CD4-positive, alpha-beta memory T cell (primary cell): ENCODE measurements at regions not wholly inside any gene's neighbourhood (a gene's known extent, or its start where the extent isn't known, plus 50 kb on each side); places are given as distances from the start of the nearest gene placed in this dataset.

ENCODE experiments used
- CTCF ChIA-PET: fragments of 350-600 bp; sonication (Branson Sonifier 250); formaldehyde crosslinking; loops from one replicate; lab custom pipeline; 2021; ENCODE audit warnings: inconsistent platforms; ENCODE audit not compliant: partially characterized antibody; lab: Charles Lee
- POLR2A ChIA-PET: fragments of 350-600 bp; sonication (Branson Sonifier 250); formaldehyde crosslinking; loops from one replicate; lab custom pipeline; 2021; ENCODE audit not compliant: partially characterized antibody; lab: Charles Lee
- DNase-seq, 5 donors: peaks; one replicate each; pipeline versions ENCODE4 v3.0.0 to v3.0.0-alpha.2; 2020 to 2022; ENCODE audit warnings: mixed read lengths in 1 of 5
- H3K27ac ChIP-seq: one replicate; pipeline ENCODE4 v1.7.0; 2013; ENCODE audit warnings: low read depth, low read length
- H3K27me3 ChIP-seq: 2 replicates; pipeline ENCODE4 v1.7.0; 2013; ENCODE audit warnings: mild to moderate bottlenecking, low read length, moderate library complexity; ENCODE audit not compliant: insufficient read depth
- H3K36me3 ChIP-seq: 2 replicates; pipeline ENCODE4 v1.7.0; 2013; ENCODE audit warnings: mild to moderate bottlenecking, low read length, moderate library complexity; ENCODE audit not compliant: insufficient read depth
- H3K4me1 ChIP-seq: 2 replicates; pipeline ENCODE4 v1.7.0; 2013; ENCODE audit warnings: mild to moderate bottlenecking, low read length, moderate library complexity; ENCODE audit not compliant: insufficient read depth
- H3K4me3 ChIP-seq, 2 donors: one replicate each; pipeline ENCODE4 v1.7.0; 2013; ENCODE audit warnings: low read length in 2 of 2, mild to moderate bottlenecking in 1 of 2
- H3K9me3 ChIP-seq, 2 donors: one replicate each; pipeline ENCODE4 v1.7.0; 2013; ENCODE audit warnings: low read length in 2 of 2, control low read depth in 1 of 2; ENCODE audit not compliant: control insufficient read depth in 1 of 2
- H3K27ac Mint-ChIP-seq, 7 donors: one replicate each; pipeline ENCODE4 v1.8.0; 2020 to 2021; ENCODE audit warnings: mixed read lengths in 7 of 7, mild to moderate bottlenecking in 6 of 7, inconsistent platforms in 3 of 7, moderate library complexity in 3 of 7
- H3K27me3 Mint-ChIP-seq, 2 donors: one replicate each; pipeline ENCODE4 v1.8.0; 2020 to 2021; ENCODE audit warnings: mixed read lengths in 2 of 2
- H3K36me3 Mint-ChIP-seq, 2 donors: one replicate each; pipeline ENCODE4 v1.8.0; 2020 to 2021; ENCODE audit warnings: mixed read lengths in 2 of 2, inconsistent platforms in 1 of 2, mild to moderate bottlenecking in 1 of 2
- H3K4me1 Mint-ChIP-seq, 4 donors: one replicate each; pipeline ENCODE4 v1.8.0; 2020 to 2021; ENCODE audit warnings: mixed read lengths in 4 of 4, mild to moderate bottlenecking in 1 of 4
- H3K4me3 Mint-ChIP-seq, 8 donors: one replicate each; pipeline ENCODE4 v1.8.0; 2020 to 2021; ENCODE audit warnings: mixed read lengths in 8 of 8, mild to moderate bottlenecking in 7 of 8, moderate library complexity in 6 of 8, inconsistent platforms in 3 of 8
- H3K9me3 Mint-ChIP-seq, 8 donors: one replicate each; pipeline ENCODE4 v1.8.0; 2020 to 2021; ENCODE audit warnings: mixed read lengths in 8 of 8, mild to moderate bottlenecking in 5 of 8, inconsistent platforms in 3 of 8, moderate library complexity in 1 of 8
- intact Hi-C: fragments of 100-400 bp; cut with micrococcal nuclease; formaldehyde crosslinking; loops from one replicate; pipeline ENCODE4 v1.15.1; 2023

GRCh38 chr10:117615649-117616048, 73.1 kb downstream of the EMX2 start:
- POLR2A ChIA-PET, result no interaction called here
- CTCF ChIA-PET, result no interaction called here
- no peaks in the 10 kb centered on the region for H3K9me3 ChIP-seq
- Mint-ChIP-seq H3K27ac (no peak overlapping the region), H3K36me3 (no peaks in the 10 kb centered on the region), H3K9me3 (peaks cover 0 to 6% (median 0%) of the 10 kb centered on the region in 8 donors), H3K4me3 (no peak overlapping the region), H3K4me1 (no peaks in the 10 kb centered on the region), H3K27me3 (peaks cover 7 to 16% of the 10 kb centered on the region in 2 donors)
- no peak overlapping the region for H3K27ac ChIP-seq
- H3K4me1 ChIP-seq, result no peaks in the 10 kb centered on the region
- no peak overlapping the region for H3K4me3 ChIP-seq
- no peaks in the 10 kb centered on the region for H3K36me3 ChIP-seq
- no peaks in the 10 kb centered on the region for H3K27me3 ChIP-seq
- DNase-seq, result no peak
- intact Hi-C loops, result no loop called here

- Mint-ChIP-seq H3K36me3 (no peaks in the 10 kb centered on the region), H3K4me3 (no peak overlapping the region), H3K27ac (no peak overlapping the region), H3K4me1 (no peaks in the 10 kb centered on the region), H3K9me3 (peaks cover 0 to 6% (median 0%) of the 10 kb centered on the region in 8 donors), H3K27me3 (peaks cover 7 to 18% of the 10 kb centered on the region in 2 donors)
- intact Hi-C loops, result no loop called here
- POLR2A ChIA-PET, result no interaction called here
- DNase-seq, result no peak
- CTCF ChIA-PET, result no interaction called here
- Histone ChIP-seq H3K36me3 (no peaks in the 10 kb centered on the region), H3K4me1 (no peaks in the 10 kb centered on the region), H3K27me3 (no peaks in the 10 kb centered on the region), H3K4me3 (no peak overlapping the region), H3K27ac (no peak overlapping the region), H3K9me3 (no peaks in the 10 kb centered on the region)
Measured at GRCh38 chr10:117616179-117616578, 73.6 kb downstream of the EMX2 start.

GRCh38 chr10:117617086-117617485, 74.5 kb downstream of the EMX2 start:
- no peaks in the 10 kb centered on the region for H3K36me3 ChIP-seq
- CTCF ChIA-PET, result no interaction called here
- no peaks in the 10 kb centered on the region for H3K4me1 ChIP-seq
- intact Hi-C loops, result no loop called here
- H3K27me3 ChIP-seq, result no peaks in the 10 kb centered on the region
- Mint-ChIP-seq H3K4me3 (no peak overlapping the region), H3K4me1 (no peaks in the 10 kb centered on the region), H3K27ac (no peak overlapping the region), H3K36me3 (no peaks in the 10 kb centered on the region), H3K9me3 (peaks cover 0 to 2% (median 0%) of the 10 kb centered on the region in 8 donors), H3K27me3 (peaks cover 5 to 20% of the 10 kb centered on the region in 2 donors)
- no peak for DNase-seq
- POLR2A ChIA-PET, result no interaction called here
- H3K4me3 ChIP-seq, result no peak overlapping the region
- H3K9me3 ChIP-seq, result no peaks in the 10 kb centered on the region
- H3K27ac ChIP-seq, result no peak overlapping the region

- DNase-seq, result no peak
Measured at GRCh38 chr10:117617659-117618058, 75.1 kb downstream of the EMX2 start.

GRCh38 chr10:117619223-117619622, 76.7 kb downstream of the EMX2 start:
- Histone ChIP-seq H3K27me3 (no peaks in the 10 kb centered on the region), H3K4me1 (no peaks in the 10 kb centered on the region), H3K36me3 (no peaks in the 10 kb centered on the region), H3K27ac (no peak overlapping the region), H3K4me3 (no peak overlapping the region), H3K9me3 (no peaks in the 10 kb centered on the region)
- Mint-ChIP-seq H3K4me1 (no peaks in the 10 kb centered on the region), H3K4me3 (no peak overlapping the region), H3K27me3 (peaks cover 6 to 18% of the 10 kb centered on the region in 2 donors), H3K36me3 (no peaks in the 10 kb centered on the region), H3K27ac (no peak overlapping the region), H3K9me3 (peaks cover 0 to 2% (median 0%) of the 10 kb centered on the region in 8 donors)
- CTCF ChIA-PET, result no interaction called here
- DNase-seq, result no peak
- POLR2A ChIA-PET, result no interaction called here
- intact Hi-C loops, result no loop called here

More at GRCh38 chr10:117617659-117618058, 75.1 kb downstream of the EMX2 start:
- no peak overlapping the region for H3K27ac Mint-ChIP-seq
- Histone ChIP-seq H3K4me1 (no peaks in the 10 kb centered on the region), H3K27me3 (no peaks in the 10 kb centered on the region), H3K9me3 (no peaks in the 10 kb centered on the region), H3K36me3 (no peaks in the 10 kb centered on the region), H3K4me3 (no peak overlapping the region), H3K27ac (no peak overlapping the region)
- H3K36me3 Mint-ChIP-seq, result no peaks in the 10 kb centered on the region
- intact Hi-C loops, result no loop called here
- H3K27me3 Mint-ChIP-seq, result peaks cover 6 to 20% of the 10 kb centered on the region in 2 donors
- ChIA-PET CTCF (no interaction called here), POLR2A (no interaction called here)
- H3K4me1 Mint-ChIP-seq, result no peaks in the 10 kb centered on the region
- no peak overlapping the region for H3K4me3 Mint-ChIP-seq
- peaks cover 0 to 2% (median 0%) of the 10 kb centered on the region in 8 donors for H3K9me3 Mint-ChIP-seq

- no peak overlapping the region for H3K4me3 Mint-ChIP-seq
- H3K9me3 ChIP-seq, result no peaks in the 10 kb centered on the region
- no peak overlapping the region for H3K27ac ChIP-seq
- H3K36me3 ChIP-seq, result no peaks in the 10 kb centered on the region
- no peaks in the 10 kb centered on the region for H3K4me1 ChIP-seq
- no peaks in the 10 kb centered on the region for H3K27me3 ChIP-seq
- H3K4me1 Mint-ChIP-seq, result no peaks in the 10 kb centered on the region
- H3K36me3 Mint-ChIP-seq, result no peaks in the 10 kb centered on the region
- H3K27ac Mint-ChIP-seq, result no peak overlapping the region
- peaks cover 0 to 2% (median 0%) of the 10 kb centered on the region in 8 donors for H3K9me3 Mint-ChIP-seq
- no peak for DNase-seq
- CTCF ChIA-PET, result no interaction called here
- peaks cover 6 to 18% of the 10 kb centered on the region in 2 donors for H3K27me3 Mint-ChIP-seq
- no peak overlapping the region for H3K4me3 ChIP-seq
- POLR2A ChIA-PET, result no interaction called here
- intact Hi-C loops, result no loop called here
Measured at GRCh38 chr10:117619707-117620405, 77.3 kb downstream of the EMX2 start.

GRCh38 chr10:117621196-117621595, 78.7 kb downstream of the EMX2 start:
- Histone ChIP-seq H3K9me3 (no peaks in the 10 kb centered on the region), H3K27me3 (no peaks in the 10 kb centered on the region), H3K36me3 (no peaks in the 10 kb centered on the region), H3K4me1 (no peaks in the 10 kb centered on the region), H3K27ac (no peak overlapping the region), H3K4me3 (no peak overlapping the region)
- H3K36me3 Mint-ChIP-seq, result no peaks in the 10 kb centered on the region
- ChIA-PET CTCF (no interaction called here), POLR2A (no interaction called here)
- H3K27me3 Mint-ChIP-seq, result peaks cover 6 to 16% of the 10 kb centered on the region in 2 donors
- intact Hi-C loops, result no loop called here
- H3K4me1 Mint-ChIP-seq, result no peaks in the 10 kb centered on the region
- DNase-seq, result no peak
- H3K9me3 Mint-ChIP-seq, result peaks cover 0 to 2% (median 0%) of the 10 kb centered on the region in 8 donors
- H3K4me3 Mint-ChIP-seq, result no peak overlapping the region
- H3K27ac Mint-ChIP-seq, result no peak overlapping the region
